Epithelial cell of proximal tubule (primary cell): ENCODE measurements at regions not wholly inside any gene's neighbourhood (a gene's known extent, or its start where the extent isn't known, plus 50 kb on each side); places are given as distances from the start of the nearest gene placed in this dataset.

ENCODE experiments used
- DNase-seq: peaks from one replicate; pipeline ENCODE4 v3.0.0-alpha.2; 2011; ENCODE audit warnings: low read depth
- H3K4me3 ChIP-seq: 2 replicates; pipeline ENCODE4 v1.5.1; 2011; ENCODE audit warnings: low read depth, mild to moderate bottlenecking, low read length
- TF ChIP-seq, protein P1 (sequence below): conservative IDR thresholded peaks from 2 replicates; pipeline ENCODE4 v1.5.1; 2012; ENCODE audit warnings: low read depth, mild to moderate bottlenecking, low read length

GRCh38 chr10:108901781-108902618, 1021.3 kb downstream of the XPNPEP1 start:
- TF ChIP-seq, protein P1, sequence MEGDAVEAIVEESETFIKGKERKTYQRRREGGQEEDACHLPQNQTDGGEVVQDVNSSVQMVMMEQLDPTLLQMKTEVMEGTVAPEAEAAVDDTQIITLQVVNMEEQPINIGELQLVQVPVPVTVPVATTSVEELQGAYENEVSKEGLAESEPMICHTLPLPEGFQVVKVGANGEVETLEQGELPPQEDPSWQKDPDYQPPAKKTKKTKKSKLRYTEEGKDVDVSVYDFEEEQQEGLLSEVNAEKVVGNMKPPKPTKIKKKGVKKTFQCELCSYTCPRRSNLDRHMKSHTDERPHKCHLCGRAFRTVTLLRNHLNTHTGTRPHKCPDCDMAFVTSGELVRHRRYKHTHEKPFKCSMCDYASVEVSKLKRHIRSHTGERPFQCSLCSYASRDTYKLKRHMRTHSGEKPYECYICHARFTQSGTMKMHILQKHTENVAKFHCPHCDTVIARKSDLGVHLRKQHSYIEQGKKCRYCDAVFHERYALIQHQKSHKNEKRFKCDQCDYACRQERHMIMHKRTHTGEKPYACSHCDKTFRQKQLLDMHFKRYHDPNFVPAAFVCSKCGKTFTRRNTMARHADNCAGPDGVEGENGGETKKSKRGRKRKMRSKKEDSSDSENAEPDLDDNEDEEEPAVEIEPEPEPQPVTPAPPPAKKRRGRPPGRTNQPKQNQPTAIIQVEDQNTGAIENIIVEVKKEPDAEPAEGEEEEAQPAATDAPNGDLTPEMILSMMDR = no peak
- no peak overlapping the region for H3K4me3 ChIP-seq
- DNase-seq = no peak

- TF ChIP-seq, protein P1 = no peak
- no peak overlapping the region for H3K4me3 ChIP-seq
- DNase-seq = no peak
Measured at GRCh38 chr10:108899670-108900069, 1023.6 kb downstream of the XPNPEP1 start.

- H3K4me3 ChIP-seq = no peak overlapping the region
- TF ChIP-seq, protein P1 = no peak
- DNase-seq = no peak
Measured at GRCh38 chr10:108894402-108895301, 1028.7 kb downstream of the XPNPEP1 start.

DNA sequence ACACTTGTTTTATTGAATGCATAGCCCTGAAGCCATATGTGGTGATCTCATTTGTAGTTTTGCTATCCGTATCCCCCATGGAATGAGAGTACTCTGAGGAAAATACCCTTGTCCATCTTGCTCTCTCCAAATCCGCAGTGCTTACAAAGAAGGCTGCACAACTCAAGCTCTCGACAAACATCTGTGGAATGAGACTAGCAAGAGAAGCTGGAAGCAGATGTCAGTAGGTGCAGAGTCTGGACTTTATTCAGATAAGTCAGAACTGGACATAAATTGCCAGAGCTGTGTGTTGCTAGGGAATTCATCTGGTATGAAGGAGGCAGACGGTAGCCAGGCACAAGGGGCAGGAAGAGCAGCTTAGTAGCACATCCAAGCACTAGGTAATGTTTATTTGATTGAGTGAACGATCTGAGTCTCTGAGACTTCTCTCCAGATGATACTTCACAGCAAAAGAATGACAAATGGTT, 1046.2 kb downstream of the XPNPEP1 start:
- H3K4me3 ChIP-seq = no peak overlapping the region
- DNase-seq = no peak
- TF ChIP-seq, protein P1 = no peak

GRCh38 chr10:108872854-108873253, 1050.5 kb downstream of the XPNPEP1 start:
- TF ChIP-seq, protein P1 = no peak
- no peak for DNase-seq
- no peak overlapping the region for H3K4me3 ChIP-seq

DNA sequence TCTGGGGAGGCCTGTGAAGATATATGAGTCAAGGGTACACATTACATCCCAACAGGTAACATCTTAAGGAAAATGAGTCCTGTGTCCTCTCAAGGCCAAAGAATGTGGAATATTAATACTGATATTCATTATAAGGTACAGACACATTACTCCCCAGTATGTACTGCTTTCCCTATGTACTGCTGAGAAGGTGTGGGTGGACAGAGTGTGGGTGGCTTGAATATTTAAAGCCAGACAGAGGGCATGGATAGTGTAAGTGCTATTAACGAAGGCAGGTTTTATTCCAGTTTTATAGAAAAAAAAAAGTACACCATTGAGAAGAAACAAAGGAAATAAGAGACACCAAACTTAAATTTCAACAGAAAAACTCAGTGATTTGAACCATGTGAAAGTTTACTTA, 1054.4 kb downstream of the XPNPEP1 start:
- no peak for DNase-seq
- H3K4me3 ChIP-seq = no peak overlapping the region
- TF ChIP-seq, protein P1 = no peak
